NCI-H2029 (cell line): ENCODE measurements at regions not wholly inside any gene's neighbourhood (a gene's known extent, or its start where the extent isn't known, plus 50 kb on each side); places are given as distances from the start of the nearest gene placed in this dataset.

Experiments used
- DNase-seq: peaks from one replicate; lab custom pipeline; 2025; lab: John Stamatoyannopoulos, UW

DNA sequence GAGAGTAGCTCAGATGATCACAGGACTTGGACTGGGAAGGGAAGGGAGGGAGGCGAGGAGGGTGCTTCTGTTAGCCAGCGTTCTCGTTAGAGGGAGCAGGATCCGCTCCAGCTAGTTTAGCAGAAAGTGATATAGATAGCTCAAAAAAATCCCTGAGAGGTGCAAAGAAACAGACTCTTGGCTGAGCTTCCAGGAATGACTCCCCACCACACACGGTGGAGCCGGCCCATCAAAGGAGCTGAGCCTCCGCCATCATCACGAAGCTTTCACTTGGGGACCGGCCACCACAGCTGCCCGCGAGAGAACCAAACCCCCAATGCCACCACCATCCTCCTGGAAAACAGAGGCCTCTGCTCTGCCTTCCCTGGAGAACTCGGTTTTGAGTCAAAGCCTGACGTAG is 124.6 kb upstream of the BCL2L14 start:
- no peak for DNase-seq

DNA sequence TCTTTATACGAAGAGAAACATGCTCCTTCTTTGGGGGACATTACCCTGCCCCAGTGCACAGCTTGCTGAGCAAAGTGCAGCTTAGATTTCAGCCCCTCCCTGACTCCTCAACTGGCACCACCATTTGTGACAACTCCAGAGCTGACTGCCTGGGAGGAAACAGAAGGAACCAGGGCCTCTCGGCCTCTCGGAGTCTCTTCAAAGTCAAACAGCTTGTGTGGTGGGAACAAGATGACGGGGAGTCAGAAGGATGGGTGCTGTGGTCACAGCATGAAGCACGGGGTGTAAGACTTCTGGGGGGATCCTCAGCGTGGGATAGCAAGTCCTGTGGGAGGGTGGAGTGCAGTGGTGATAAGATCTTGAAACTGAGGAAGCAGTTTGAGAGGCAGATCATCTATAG is 123.5 kb upstream of the BCL2L14 start:
- no peak for DNase-seq

- DNase-seq = peak; percentile 84
Measured at GRCh38 chr12:11949738-11950411, 120.9 kb upstream of the BCL2L14 start.

DNA sequence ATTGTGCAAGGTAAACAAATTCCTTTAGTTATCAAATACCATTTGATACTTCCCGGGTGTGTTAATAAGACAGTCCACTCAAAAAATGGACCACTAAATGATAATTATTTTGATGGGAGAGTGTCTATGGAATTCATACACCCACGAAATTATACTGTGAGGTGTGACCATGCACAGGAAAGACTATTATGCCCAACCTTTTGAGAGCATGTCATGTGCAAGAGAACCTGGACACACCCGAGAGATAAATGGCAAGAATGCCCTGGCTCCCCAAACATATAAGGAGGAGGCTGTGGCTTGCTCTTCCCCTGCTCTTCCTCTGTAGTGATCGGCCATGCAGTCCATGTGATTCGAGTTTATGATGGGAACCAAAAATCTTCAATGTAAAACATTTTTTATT is 119.5 kb upstream of the BCL2L14 start:
- no peak for DNase-seq

GRCh38 chr12:11953523-11953922 is 117.2 kb upstream of the BCL2L14 start:
- peak; percentile 94 for DNase-seq

DNA sequence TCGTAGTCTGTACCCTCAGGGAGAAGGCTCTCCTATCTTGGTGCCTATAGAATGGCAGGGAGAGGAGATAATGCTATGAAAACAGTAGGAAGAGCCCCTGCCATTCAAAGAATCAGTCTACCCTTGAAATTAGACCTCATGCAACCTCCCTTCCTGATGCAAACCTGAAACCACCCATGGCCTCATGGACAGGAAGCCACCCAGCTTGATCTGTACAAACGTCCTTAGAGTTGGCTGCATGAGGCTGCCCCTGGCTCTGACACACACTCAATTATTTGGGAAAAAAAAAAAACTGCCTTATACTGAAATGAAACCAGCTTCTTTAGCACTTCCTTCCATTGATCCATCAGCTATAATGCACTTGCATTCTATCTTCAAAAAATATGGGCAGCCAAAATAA is 116.6 kb upstream of the BCL2L14 start:
- DNase-seq = peak; percentile 50

GRCh38 chr12:11958221-11959091 is 112.3 kb upstream of the BCL2L14 start:
- DNase-seq = no peak

- DNase-seq = no peak
Measured at GRCh38 chr12:11959117-11959823, 111.5 kb upstream of the BCL2L14 start.

DNA sequence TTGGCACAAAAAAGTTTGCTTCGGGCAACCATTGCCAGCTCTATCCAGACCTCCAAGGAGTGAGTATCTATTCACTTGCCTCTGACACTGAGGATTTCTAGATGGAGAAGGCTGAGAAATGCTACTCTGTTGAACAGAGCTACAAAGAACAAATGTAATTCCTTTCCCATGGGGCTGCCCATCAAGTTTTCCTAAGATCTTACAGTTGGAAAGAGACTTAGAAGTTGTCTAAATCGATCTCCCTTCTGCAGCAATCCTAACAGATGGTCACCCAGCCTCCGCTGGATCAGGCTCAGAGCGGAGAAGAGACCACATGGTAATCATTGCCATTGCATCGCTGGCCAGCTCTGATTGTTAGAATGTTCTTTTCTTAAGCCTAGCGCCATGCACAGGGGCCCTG is 110.1 kb upstream of the BCL2L14 start:
- DNase-seq = no peak

GRCh38 chr12:11961686-11962085 is 109.1 kb upstream of the BCL2L14 start:
- no peak for DNase-seq

DNA sequence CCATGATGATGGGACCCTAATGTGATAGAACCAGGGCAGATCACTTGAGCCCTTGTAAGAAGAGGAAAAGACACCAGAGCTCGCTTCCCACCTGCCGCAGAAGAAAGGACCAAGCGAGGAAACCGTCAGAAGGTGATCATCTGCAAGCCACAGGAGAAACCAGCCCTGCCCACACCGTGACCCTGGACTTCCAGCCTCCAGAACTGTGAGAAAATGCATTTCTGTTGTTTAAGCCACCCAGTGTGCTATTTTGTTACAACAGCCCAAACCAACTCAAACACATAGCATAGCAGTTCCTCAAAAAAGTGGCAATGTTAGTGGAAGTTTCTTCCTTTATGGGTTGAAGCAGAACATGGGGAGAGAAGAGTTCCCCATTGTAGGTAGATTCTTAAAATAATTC is 107.9 kb upstream of the BCL2L14 start:
- no peak for DNase-seq

DNA sequence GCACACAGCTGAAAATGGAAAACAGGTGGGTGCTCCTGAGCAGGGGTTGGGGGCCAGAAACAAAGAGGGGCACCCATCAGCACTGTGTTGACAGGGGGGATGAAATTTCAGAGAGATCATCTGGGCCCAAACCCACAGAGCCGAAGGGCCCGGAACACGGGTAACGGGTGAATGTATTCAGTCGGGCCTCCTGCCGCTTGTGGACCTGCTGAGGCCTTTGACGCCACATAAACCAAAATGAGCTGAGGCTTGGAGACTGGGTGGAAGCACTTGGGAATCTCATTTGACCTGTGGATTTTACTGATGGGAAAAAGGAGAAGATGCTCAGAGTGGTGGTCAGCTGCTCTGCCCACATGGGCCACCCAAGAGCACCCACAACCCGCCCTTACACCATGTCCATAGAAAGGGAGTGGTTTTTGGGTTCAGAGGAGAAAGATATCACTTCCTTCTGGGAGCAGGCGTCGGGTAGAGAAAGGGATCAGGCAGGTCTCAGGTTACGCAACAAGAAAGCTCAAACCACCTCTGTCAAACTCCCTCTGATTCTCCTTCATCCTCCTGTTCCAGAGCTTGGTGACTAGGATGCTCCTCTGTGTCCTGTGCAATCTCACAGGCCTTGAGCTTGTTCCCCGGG is 106.8 kb upstream of the BCL2L14 start:
- DNase-seq = no peak

- no peak for DNase-seq
Measured at GRCh38 chr12:11965258-11965910, 105.4 kb upstream of the BCL2L14 start.

GRCh38 chr12:11967376-11968047 is 103.2 kb upstream of the BCL2L14 start:
- DNase-seq = no peak

DNA sequence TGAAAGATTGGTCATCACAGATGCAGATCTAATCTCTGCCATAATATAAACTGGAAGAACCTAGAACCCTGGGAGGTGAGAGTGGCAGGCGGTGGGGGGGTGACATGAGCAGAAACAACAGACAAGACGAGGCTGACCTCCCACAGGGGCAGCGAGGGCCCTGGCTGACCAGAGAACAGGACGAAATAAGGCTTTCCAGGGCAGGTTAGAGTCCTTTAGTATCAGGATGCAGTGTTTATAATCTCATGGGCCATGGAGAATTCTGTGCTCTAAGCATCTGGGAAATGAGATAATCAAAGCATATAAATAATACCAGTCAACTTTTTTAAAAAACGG is 102.7 kb upstream of the BCL2L14 start:
- no peak for DNase-seq

GRCh38 chr12:11968516-11968915 is 102.2 kb upstream of the BCL2L14 start:
- DNase-seq = no peak

DNA sequence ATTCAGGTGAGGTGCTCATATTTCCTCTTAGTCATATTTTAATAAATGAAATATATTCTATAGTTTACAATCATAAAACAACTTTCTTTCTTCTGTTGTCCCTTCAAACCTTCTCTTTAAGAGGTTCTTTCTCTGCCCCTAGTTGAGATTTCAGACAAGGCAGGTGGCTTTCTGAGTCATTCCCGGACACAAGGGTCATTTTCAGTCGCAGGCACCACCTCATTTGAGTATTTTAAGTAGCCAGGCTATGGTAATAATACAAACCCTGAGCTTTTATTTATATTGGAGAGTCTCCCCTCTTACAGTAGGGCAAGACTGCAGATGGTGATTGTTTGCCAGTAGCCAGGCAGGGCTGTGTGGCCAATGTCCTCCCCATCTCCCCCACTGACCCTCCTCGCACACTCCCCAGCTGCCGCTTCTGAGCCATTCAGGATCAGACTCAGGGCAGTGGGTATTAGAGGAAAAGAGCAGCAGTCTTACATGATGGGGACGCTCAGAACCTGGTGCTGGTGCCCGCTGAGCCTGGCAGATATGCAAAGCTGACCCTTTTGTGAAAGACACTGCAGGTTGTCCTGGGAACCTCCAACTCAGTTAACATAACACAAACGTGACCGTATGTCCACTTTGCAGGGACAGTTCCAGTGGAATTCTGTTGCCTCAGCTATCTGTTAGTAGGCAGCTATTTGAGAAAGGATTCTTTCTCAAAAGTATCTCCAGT is 101.1 kb upstream of the BCL2L14 start:
- DNase-seq = no peak

- DNase-seq = no peak
Measured at GRCh38 chr12:11970155-11970520, 100.6 kb upstream of the BCL2L14 start.

GRCh38 chr12:11973396-11973795 is 97.3 kb upstream of the BCL2L14 start:
- no peak for DNase-seq

DNA sequence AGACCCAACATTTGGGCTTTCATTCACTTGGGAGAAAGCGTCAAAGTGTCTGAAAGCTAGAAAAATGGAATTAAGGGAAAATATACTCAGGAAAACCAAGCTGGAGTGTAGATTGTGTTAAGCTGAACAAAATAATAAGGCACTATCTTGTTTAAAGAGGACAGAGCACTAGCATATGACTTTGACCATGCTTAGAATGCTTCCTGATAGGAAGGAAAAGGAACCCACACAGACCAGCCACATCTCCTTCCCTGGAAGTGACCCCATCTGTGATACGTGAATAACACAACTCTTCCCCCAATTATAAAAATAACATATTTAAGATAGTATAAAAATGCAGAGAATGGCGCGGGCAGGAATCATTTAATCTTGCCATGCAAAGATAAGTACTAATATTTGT is 94.7 kb upstream of the BCL2L14 start:
- no peak for DNase-seq
